A549 (cell line): ENCODE measurements at regions not wholly inside any gene's neighbourhood (a gene's known extent, or its start where the extent isn't known, plus 50 kb on each side); places are given as distances from the start of the nearest gene placed in this dataset.

Experiments used
- EHMT2 ChIP-seq: fragments of 200-600 bp; sonication (generic); IDR thresholded peaks from 2 replicates; pipeline ENCODE4 v1.6.1; 2016; ENCODE audit warnings: antibody characterized with exemption, low read depth, mild to moderate bottlenecking, moderate library complexity
- EP300 ChIP-seq, 2 experiments: fragments of >200 bp; sonication (Bioruptor Twin); formaldehyde crosslinking; IDR thresholded peaks; 2 replicates in 1 of 2; 3 replicates in 1 of 2; pipeline ENCODE4 v1.6.1; 2016 to 2017
- HDAC2 ChIP-seq: fragments of 200-600 bp; sonication (generic); IDR thresholded peaks from 2 replicates; pipeline ENCODE4 v1.6.1; 2016
- MYC ChIP-seq: IDR thresholded peaks from 2 replicates; pipeline ENCODE4 v1.6.1; 2012; ENCODE audit warnings: mild to moderate bottlenecking, inconsistent platforms, low read length, improper control_type of control experiment, borderline replicate concordance
- POLR2A ChIP-seq: IDR thresholded peaks from 2 replicates; pipeline ENCODE4 v1.6.1; 2012; ENCODE audit warnings: mild to moderate bottlenecking, low read length
- RAD21 ChIP-seq, 2 experiments: fragments of >200 bp in 1 of 2; sonication (Bioruptor Twin) in 1 of 2; formaldehyde crosslinking in 1 of 2; IDR thresholded peaks in 1 of 2; conservative IDR thresholded peaks in 1 of 2; 2 replicates in 1 of 2; 3 replicates in 1 of 2; pipeline ENCODE4 v1.6.1; 2012 to 2018; ENCODE audit warnings: inconsistent platforms in 1 of 2
- RARB ChIP-seq: fragments of 250-450 bp; sonication (Bioruptor Pico); IDR thresholded peaks from 2 replicates; pipeline ENCODE4 v1.8.0; 2021; ENCODE audit warnings: mild to moderate bottlenecking, moderate library complexity
- REST ChIP-seq: fragments of 200-600 bp; sonication (generic); IDR thresholded peaks from 2 replicates; pipeline ENCODE4 v1.6.1; 2016; ENCODE audit warnings: antibody characterized with exemption, mild to moderate bottlenecking, moderate library complexity
- SMC3 ChIP-seq: fragments of >200 bp; sonication (Bioruptor Twin); formaldehyde crosslinking; IDR thresholded peaks from 3 replicates; pipeline ENCODE4 v1.6.1; 2018; ENCODE audit warnings: inconsistent platforms
- TF ChIP-seq, protein P1 (sequence below): IDR thresholded peaks from 2 replicates; pipeline ENCODE4 v1.6.1; 2012
- TF ChIP-seq, protein P2 (sequence below): fragments of >200 bp; sonication (Bioruptor Twin); formaldehyde crosslinking; IDR thresholded peaks from 3 replicates; pipeline ENCODE4 v1.5.1; 2016

DNA sequence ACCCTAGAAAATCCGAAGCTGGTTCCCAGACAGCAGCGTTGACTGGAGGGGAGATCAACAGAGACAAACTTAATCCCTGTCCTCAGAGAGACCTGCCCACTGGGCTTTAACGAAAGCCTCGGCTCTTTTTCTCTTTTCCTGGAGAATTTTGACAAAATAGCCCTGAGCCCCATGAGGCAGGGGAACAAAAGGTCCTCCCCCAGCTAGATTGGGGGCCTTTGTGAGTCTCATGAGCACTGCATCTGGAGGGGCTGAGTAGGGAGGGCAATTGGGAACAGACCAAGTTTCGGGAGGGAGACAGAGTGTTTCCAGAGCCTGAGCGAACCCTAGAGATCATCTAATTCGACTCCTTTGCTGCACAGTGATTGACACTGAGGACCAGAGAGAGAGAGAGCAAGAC lies 123.9 kb upstream of the HAAO start:
- TF ChIP-seq, protein P1, sequence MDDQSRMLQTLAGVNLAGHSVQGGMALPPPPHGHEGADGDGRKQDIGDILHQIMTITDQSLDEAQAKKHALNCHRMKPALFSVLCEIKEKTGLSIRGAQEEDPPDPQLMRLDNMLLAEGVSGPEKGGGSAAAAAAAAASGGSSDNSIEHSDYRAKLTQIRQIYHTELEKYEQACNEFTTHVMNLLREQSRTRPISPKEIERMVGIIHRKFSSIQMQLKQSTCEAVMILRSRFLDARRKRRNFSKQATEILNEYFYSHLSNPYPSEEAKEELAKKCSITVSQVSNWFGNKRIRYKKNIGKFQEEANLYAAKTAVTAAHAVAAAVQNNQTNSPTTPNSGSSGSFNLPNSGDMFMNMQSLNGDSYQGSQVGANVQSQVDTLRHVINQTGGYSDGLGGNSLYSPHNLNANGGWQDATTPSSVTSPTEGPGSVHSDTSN: no peak
- TF ChIP-seq, protein P2, sequence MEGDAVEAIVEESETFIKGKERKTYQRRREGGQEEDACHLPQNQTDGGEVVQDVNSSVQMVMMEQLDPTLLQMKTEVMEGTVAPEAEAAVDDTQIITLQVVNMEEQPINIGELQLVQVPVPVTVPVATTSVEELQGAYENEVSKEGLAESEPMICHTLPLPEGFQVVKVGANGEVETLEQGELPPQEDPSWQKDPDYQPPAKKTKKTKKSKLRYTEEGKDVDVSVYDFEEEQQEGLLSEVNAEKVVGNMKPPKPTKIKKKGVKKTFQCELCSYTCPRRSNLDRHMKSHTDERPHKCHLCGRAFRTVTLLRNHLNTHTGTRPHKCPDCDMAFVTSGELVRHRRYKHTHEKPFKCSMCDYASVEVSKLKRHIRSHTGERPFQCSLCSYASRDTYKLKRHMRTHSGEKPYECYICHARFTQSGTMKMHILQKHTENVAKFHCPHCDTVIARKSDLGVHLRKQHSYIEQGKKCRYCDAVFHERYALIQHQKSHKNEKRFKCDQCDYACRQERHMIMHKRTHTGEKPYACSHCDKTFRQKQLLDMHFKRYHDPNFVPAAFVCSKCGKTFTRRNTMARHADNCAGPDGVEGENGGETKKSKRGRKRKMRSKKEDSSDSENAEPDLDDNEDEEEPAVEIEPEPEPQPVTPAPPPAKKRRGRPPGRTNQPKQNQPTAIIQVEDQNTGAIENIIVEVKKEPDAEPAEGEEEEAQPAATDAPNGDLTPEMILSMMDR: no peak
- TF ChIP-seq EHMT2 (no peak), HDAC2 (no peak), POLR2A (no peak), MYC (no peak), REST (no peak), RAD21 (conservative IDR thresholded peaks at IDR 0.05 in 1 of 2, IDR thresholded peaks at IDR 0.05 in 1 of 2) (no peak), EP300 (IDR thresholded peaks at IDR 0.05) (no peak), RARB (CRISPR knock-in tag) (no peak), SMC3 (no peak)
